ENCODE measurements at regions not wholly inside any gene's neighbourhood (a gene's known extent, or its start where the extent isn't known, plus 50 kb on each side); places are given as distances from the start of the nearest gene placed in this dataset.
A peak's percentile ranks its signal among the peaks of the same experiment; 100 is the strongest.

- Histone ChIP-seq H3K36me3 (ENCODE audit: insufficient read depth) (no peaks in the 10 kb centered on the region), H3K27me3 (ENCODE audit: insufficient read depth, low read depth) (no peaks in the 10 kb centered on the region), H3K4me2 (peak overlapping the region; percentile 36; the same call in 1 of the 2 replicates), H3K4me1 (ENCODE audit: low read depth, poor library complexity, severe bottlenecking) (peaks cover 34% of the 10 kb centered on the region), H4K20me1 (ENCODE audit: insufficient read depth) (no peaks in the 10 kb centered on the region), H3K9ac (no peak overlapping the region), H2AFZ (ENCODE audit: low read depth) (peak overlapping the region; percentile 10; the same call in 1 of the 2 replicates), H3K27ac (no peak overlapping the region), H3K4me3 (IDR thresholded peaks at IDR 0.05; ENCODE audit: insufficient read depth, low read depth, low read length) (no peak overlapping the region), H3K79me2 (ENCODE audit: insufficient read depth, low read depth) (no peaks in the 10 kb centered on the region)
- TF ChIP-seq CTCF (conservative IDR thresholded peaks at IDR 0.05; ENCODE audit: low read depth, low read length) = no peak
These were observed 87.3 kb upstream of the PROK2 start for GRCh38 chr3:71872256-71872655.

- H3K27me3 ChIP-seq (ENCODE audit: insufficient read depth, low read depth) = no peaks in the 10 kb centered on the region
- no peak for TF ChIP-seq CTCF (conservative IDR thresholded peaks at IDR 0.05; ENCODE audit: low read depth, low read length)
- H3K4me1 ChIP-seq (ENCODE audit: low read depth, poor library complexity, severe bottlenecking) = peaks cover 34% of the 10 kb centered on the region
- no peaks in the 10 kb centered on the region for H3K79me2 ChIP-seq (ENCODE audit: insufficient read depth, low read depth)
- no peaks in the 10 kb centered on the region for H4K20me1 ChIP-seq (ENCODE audit: insufficient read depth)
- H2AFZ ChIP-seq (ENCODE audit: low read depth) = no peak overlapping the region
- no peak overlapping the region for H3K4me3 ChIP-seq (IDR thresholded peaks at IDR 0.05; ENCODE audit: insufficient read depth, low read depth, low read length)
- H3K9ac ChIP-seq = no peak overlapping the region
- H3K27ac ChIP-seq = no peak overlapping the region
- H3K4me2 ChIP-seq = no peak overlapping the region
- no peaks in the 10 kb centered on the region for H3K36me3 ChIP-seq (ENCODE audit: insufficient read depth)
These were observed 86.1 kb upstream of the PROK2 start for GRCh38 chr3:71870966-71871512.

- Histone ChIP-seq H3K4me2 (no peak overlapping the region), H3K27me3 (ENCODE audit: insufficient read depth, low read depth) (no peaks in the 10 kb centered on the region), H3K27ac (no peak overlapping the region), H3K4me1 (ENCODE audit: low read depth, poor library complexity, severe bottlenecking) (peaks cover 17% of the 10 kb centered on the region), H2AFZ (ENCODE audit: low read depth) (no peak overlapping the region), H3K79me2 (ENCODE audit: insufficient read depth, low read depth) (no peaks in the 10 kb centered on the region), H3K9ac (no peak overlapping the region), H3K36me3 (ENCODE audit: insufficient read depth) (no peaks in the 10 kb centered on the region), H4K20me1 (ENCODE audit: insufficient read depth) (no peaks in the 10 kb centered on the region), H3K4me3 (IDR thresholded peaks at IDR 0.05; ENCODE audit: insufficient read depth, low read depth, low read length) (no peak overlapping the region)
- TF ChIP-seq CTCF (conservative IDR thresholded peaks at IDR 0.05; ENCODE audit: low read depth, low read length) = no peak
These were observed 83.9 kb upstream of the PROK2 start for GRCh38 chr3:71868876-71869275.

GRCh38 chr3:71865727-71866126, 80.8 kb upstream of the PROK2 start:
- H3K27me3 ChIP-seq (ENCODE audit: insufficient read depth, low read depth) = no peaks in the 10 kb centered on the region
- H3K4me1 ChIP-seq (ENCODE audit: low read depth, poor library complexity, severe bottlenecking) = no peaks in the 10 kb centered on the region
- H4K20me1 ChIP-seq (ENCODE audit: insufficient read depth) = no peaks in the 10 kb centered on the region
- H3K79me2 ChIP-seq (ENCODE audit: insufficient read depth, low read depth) = no peaks in the 10 kb centered on the region
- H3K4me2 ChIP-seq = no peak overlapping the region
- no peak for TF ChIP-seq CTCF (conservative IDR thresholded peaks at IDR 0.05; ENCODE audit: low read depth, low read length)
- no peak overlapping the region for H3K27ac ChIP-seq
- H3K36me3 ChIP-seq (ENCODE audit: insufficient read depth) = no peaks in the 10 kb centered on the region
- H3K4me3 ChIP-seq (IDR thresholded peaks at IDR 0.05; ENCODE audit: insufficient read depth, low read depth, low read length) = no peak overlapping the region
- H2AFZ ChIP-seq (ENCODE audit: low read depth) = no peak overlapping the region
- H3K9ac ChIP-seq = no peak overlapping the region
